NCI-H1436 (cell line): ENCODE measurements at regions not wholly inside any gene's neighbourhood (a gene's known extent, or its start where the extent isn't known, plus 50 kb on each side); places are given as distances from the start of the nearest gene placed in this dataset.
"Not testable (repeated sequence)": the region's sequence is repeated elsewhere in the genome, so short reads cannot be mapped to it uniquely, and the experiment has no call there.

Experiments
- DNase-seq: peaks from one replicate; lab custom pipeline; 2025; lab: John Stamatoyannopoulos, UW

DNA sequence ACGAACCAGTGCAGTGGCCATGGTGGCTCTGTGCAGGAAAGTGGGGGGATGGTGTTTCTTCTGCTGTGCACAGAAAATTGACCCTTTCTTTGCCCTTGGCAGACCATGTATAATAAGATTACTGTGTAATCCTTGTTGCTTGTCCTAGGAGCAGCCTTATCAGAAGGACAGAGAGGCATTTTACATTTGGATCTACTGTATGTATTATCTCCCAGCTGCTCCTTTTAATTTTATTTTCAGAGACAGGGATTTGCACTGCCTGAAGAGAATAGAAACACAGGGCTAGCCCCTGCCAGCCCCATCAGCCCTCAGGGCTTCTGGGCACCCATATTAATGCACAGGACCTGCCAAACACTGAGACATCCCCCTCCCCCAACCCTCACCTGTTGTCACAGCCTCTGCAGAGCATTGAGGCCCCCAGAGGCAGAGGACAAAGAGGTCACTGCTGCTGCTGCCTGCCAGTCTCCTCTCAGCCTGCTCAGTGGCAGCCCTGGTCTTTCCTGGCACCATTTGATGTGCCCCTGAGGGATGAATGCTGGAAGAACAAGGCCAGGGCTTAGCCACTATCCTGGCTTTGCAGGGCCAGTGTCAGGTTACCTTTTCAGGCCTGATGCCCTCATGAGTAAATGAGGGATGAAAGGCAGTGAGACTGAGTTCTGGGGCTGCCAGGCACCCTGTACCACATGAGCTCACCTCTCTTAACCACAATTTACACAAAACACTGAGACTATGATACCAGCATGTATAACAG lies 533.4 kb downstream of the NTRK3 start:
- no peak for DNase-seq

DNA sequence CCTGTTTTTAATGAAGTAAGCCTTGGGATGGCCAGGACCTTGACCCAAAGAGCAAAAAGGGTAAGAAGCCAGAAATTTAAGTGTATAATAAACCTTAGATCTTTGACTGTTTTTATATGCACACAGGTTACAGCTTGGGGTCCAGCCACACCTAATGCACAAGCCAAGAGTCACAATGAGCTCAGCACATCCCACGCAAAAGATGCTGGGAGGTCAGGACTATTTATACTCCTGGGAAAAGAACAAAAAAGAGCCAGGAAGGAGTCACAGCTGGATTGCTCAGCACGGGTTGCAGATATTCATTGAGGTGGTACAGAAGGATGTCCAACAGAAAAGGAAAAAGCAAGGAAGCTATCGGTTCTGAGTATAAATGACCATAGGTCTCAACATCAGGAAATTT lies 536.3 kb downstream of the NTRK3 start:
- DNase-seq = no peak

DNA sequence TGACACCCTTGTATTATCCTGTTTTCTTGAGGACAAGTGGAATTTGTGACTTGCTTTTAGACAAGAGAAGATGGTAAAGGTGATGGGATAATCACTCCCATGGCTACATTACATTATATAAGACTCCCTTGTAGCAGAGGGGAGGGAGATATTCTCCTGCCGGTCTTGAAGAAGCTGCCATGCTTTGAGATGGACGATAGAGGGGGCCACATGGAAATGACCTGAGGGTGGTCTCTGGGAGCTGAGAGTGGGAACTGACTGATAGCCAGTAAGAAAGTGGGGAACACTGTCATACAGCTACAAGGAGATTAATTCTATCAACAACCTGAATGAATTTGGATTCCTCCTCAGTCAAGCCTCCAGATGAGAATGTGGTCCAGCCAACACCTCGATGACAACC lies 540.1 kb downstream of the NTRK3 start:
- DNase-seq = no peak

DNA sequence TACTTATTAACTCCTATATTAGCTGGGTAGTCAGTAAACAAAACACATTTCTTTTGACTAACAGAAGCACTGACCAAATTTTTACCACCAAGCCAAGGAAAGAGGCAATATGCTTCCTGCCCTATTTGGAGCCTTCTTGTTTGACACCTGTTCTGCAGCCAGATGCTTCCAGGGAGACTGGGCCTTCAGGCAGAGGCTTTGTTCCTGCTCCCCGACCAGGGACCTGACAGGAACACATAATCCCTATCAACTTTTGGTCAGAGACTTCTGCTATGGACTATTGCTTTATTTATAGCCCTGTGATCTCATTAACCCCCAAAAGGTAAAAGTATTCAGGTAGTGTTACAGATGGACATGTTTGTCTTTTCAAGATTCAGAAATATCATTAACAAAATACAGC lies 541.3 kb downstream of the NTRK3 start:
- DNase-seq = no peak

DNA sequence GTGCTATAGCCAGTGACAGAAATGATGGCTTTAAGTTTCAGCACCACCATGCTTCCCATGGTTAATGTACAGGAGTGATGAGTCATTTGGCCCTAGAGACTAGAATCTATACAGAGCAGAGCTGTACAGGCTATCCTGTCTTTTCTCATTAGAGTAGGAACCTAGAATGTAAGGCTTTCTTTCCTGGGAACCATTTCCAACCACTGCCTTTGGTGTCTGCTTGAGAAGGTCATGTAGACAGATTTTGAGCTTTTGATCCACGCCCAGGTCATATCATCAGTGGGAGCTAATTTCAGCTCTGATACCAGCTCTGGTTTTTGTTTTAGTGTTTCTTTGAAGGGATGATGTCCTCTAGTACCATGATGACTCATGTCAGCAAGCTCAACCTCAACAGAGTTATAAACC lies 543.1 kb downstream of the NTRK3 start:
- no peak for DNase-seq

DNA sequence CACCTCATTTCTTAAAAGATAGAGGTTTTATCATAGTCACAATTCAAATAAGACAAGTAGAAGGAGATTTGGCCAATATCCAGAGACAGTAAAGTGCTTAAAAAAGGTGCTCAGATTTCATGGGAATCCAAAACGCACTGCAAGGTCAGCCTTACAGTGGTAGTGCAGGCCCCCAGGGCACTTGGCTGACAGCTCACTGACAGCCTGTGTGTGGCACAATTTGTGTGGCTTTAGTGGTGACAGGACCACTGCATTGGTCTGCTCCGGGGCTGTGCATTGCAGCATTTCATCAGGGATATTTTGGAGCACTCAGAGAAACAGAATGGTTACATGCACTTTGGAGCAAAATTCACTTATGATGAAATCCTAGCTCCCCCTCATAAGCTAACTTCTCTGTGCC lies 544.3 kb downstream of the NTRK3 start:
- DNase-seq = no peak

DNA sequence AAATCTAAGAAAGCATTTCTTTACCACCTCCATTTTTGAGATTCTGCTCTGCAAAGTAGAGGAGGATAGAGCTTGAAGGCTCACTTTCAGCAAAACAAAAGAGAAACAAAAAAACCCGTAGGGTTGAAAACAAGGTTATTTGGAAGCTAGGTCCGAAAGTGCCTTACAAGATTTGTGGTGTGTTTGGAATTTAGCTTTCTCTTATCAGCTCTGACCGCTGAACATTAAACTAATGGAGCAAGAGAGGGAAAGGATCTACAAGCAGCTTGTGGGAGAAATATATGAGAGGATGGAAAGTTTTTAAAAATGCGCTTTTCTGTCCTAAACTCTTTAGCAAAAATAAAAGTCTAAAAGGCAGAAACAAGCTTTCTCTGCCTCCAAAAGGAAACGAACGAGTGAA lies 545.5 kb downstream of the NTRK3 start:
- DNase-seq = no peak

DNA sequence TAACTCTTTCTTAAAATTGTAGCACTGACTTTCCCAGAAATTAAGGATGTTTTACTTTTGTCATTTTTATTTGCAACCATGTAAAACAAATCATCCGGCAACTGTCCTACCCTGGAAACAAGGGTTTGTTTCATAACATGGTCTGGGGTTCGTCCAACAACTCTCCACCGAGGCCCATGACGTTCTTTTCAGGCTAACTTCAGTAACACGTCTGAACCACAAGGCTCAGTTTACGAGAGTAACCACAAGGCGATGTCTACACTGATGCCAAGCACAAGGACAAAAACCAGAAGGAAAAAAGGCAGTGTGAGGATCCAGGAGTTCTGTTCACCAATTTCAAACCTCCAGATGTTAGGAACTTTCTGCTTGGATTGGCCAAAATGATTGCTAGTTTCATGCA lies 546.1 kb downstream of the NTRK3 start:
- DNase-seq = no peak

DNA sequence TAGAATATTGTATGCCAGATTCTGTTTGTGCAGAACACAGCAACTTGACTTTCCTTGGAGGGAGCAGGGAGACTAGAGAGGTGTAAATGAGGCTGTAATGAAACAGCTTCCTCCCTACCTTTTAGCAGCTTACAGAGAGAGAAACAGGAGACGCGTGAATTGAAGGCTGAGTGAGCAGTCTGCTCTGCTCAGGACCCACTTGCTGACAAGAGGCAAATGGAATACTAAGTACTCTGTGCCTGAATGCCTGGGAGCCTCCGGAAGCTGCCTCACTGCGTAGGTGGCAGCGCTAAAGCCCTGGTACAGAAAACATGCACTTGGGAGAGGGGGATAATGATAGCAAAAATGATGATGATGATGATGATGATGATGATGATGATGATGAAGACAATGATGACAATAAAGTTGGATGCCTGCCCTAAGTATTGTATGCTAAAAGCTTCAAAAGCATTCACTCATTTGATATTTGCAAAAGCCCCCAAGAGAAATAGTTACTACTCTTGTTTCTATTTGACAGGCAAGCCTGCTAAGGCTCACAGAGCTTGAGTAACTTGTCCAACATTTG lies 548.9 kb downstream of the NTRK3 start:
- no peak for DNase-seq

DNA sequence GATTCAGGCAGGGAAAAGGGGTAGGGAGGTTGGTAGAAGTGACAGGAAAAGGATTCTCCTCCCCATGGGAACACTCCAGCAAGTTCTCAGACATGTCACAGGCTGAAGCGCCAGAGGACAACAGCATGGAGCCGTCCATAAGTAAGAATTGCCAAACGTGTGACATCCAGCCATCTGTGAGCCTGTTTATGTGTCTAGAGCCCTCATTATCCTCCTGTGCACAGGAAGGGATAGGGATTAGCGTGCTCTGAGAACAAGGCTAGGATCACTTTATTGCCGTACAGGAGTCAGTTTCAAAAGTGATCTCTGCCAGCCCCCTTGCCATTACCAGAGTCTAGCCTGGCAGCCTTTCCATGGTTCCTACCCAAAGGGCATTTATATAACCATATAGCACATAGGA lies 549.5 kb downstream of the NTRK3 start:
- DNase-seq = no peak

DNA sequence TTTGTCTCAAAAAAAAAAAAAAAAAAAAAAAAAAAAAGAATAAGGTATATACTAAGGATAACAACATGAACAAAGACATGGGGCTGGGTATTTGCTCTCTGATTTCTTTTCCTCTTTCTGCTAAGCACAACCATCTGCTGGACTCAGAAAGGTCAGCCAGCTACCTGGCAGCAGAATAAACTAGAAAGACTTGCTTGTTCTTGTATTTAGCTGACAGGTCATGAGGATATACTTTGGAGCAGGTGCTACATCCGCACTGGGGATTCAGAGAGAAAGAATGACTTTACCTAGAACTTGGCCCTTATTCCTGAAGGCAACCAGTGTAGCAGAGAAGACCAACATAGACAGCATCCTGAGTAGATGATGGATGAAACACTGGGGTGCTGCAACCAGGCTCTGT lies 550.5 kb downstream of the NTRK3 start:
- DNase-seq = no peak

DNA sequence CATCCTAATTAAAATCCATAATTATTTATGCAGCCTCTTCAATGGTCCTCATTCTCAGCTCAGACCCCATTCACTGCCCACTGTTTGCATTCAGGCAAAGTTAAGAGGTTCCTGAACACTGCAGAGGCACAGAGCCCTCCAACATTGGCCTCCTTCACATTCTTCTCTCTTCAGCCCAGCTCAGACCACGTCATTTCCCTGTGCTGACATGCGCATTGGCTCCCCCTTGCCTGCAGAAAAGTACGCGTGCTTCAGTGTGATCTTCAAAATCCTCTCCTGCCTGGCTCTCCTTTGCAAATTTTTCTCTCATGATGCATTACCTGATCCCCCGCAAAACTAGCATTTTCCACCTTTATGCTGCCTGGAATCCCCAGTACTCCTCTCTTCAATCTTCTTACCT lies 552.3 kb downstream of the NTRK3 start:
- no peak for DNase-seq

DNA sequence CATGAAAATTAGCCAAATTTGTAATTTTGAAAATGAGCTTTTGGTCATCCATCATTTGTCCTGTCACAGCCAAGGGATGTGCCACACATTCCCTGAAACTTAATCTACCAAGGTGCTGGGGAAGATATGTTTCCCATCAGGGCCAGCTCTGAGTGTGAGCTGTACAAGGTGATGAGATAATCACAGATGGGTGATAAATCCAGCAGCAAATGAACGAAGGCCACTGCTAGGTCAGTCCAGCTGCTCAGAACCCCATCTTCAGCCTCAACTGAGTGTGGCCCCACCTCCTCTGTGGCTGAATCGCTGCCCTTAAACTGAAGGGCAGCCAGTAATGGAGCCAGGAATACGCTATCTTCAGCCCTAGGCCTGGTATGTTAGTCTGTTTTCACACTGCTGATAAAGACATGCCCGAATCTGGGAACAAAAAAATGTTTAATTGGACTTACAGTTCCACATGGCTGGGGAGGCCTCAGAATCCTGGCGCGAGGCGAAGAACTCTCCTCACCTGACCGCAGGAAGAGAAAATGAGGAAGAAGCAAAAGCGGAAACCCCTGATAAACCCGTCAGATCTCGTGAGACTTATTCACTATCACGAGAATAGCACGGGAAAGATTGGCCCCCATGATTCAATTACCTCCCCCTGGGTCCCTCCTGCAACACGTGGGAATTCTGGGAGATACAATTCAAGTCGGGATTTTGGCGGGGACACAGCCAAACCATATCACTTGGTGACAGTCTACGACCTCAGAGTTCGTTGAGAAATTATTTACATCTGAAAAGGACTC lies 553.0 kb downstream of the NTRK3 start:
- no peak for DNase-seq

DNA sequence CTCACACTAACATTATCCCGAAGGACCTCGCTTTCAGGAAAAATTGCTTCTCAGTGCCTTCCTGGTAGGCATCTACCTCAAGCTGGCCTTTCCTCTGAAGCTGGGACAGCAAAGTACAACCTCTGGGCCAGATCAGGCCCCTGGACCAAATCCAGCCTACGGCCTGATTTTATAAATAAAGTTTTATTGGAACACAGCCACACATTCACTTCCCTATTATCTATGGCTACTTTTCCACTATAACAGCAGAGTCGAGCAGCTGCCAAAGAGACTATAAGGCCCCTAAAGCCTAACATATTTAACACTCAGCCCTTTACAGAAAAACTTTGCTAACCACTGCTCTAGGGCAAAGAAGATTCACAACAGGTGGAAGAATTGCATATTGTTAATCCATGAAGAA lies 554.3 kb downstream of the NTRK3 start:
- DNase-seq = no peak

DNA sequence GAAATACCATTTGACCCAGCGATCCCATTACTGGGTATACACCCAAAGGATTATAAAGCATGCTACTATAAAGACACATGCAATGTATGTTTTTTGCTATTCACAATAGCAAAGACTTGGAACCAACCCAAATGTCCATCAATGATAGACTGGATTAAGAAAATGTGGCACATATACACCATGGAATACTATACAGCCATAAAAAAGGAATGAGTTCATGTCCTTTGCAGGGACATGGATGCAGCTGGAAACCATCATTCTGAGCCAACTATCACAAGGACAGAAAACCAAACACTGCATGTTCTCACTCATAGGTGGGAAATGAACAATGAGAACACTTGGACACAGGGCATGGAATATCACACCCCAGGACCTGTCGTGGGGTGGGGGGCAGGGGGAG lies 558.1 kb downstream of the NTRK3 start:
- not testable (repeated sequence) for DNase-seq

DNA sequence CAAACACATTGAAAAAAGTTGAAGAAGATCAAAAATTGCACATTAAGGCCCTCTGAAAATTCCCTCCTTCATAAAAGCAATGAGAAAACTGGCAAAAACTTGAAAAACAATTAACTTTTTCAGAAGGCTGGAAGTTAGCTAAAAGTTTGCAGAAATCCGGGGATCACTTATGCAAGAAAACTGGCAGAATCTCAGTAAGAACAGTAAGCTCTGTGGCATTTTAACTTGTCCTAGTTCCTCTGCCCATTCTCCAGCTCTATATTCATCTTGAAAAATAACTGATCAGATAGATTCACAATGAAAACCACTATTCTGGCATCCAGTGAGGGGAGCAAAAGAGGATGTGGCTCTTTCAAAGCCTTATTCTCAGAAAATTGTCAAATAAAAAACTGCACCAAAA lies 566.8 kb downstream of the NTRK3 start:
- no peak for DNase-seq

DNA sequence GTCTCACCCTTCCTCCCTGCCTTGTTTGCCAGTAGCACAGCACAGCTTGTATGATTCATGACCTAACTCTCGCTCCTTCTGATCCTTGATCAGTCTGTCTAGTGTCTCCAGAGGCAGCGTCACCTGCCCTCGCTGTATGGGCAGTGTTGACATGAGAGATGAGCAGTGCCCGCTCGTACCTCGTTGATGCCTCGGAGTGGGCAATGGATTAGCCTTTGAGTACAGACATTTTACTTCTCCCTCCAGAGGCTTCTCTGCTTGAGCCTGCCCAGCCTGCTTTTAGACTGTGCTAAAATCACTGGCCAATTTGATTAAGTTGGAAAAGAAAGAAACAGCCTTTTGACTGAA lies 569.0 kb downstream of the NTRK3 start:
- no peak for DNase-seq

DNA sequence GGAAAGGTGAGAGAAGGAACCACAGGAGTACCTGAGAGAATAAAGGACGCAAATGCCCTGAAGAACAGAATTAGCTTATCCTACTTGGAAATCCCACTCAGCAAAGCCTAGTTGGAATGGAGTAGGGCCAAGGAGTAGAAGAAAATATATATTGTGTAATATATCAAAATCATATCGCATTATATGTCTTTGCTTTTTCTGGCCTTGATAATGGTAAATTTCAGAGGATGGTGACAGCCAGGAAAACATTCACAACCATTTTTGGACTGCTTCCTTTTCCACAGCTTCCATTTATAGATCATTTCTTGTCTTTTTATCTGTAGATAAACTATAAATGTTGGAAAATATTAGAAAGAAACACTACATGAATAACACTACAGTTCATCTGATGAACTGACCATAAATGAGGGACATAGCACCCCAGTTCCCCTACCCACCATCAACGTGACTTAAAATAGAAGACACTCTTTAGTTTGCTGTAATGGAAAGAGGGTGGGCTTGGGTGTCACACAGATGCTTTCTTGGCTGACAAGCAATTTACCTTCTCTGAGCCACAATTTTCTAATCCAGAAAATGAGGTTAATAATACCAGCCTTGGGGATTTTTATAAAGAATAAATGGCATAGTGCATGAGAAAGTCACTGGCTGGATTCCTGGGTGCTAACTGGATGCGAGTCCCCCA lies 569.6 kb downstream of the NTRK3 start:
- DNase-seq = no peak

DNA sequence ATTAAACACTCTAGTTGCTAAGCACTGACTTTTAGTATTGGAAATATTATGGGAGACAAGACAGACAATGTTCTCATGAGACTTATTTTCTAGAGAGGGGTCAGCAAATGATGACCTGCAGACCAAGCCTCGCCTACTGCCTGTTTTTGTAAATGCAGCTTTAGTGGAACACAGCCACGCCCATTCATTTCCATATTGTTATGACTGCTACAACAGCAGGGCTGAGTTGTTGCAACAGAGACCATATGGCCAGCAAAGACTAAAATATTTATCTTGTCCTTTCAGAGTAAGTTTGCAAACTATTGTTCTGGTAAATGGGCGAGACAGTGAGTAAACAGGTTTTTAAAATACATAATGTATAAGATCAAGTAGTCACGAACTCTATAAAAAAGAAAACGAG lies 570.2 kb downstream of the NTRK3 start:
- DNase-seq = no peak

DNA sequence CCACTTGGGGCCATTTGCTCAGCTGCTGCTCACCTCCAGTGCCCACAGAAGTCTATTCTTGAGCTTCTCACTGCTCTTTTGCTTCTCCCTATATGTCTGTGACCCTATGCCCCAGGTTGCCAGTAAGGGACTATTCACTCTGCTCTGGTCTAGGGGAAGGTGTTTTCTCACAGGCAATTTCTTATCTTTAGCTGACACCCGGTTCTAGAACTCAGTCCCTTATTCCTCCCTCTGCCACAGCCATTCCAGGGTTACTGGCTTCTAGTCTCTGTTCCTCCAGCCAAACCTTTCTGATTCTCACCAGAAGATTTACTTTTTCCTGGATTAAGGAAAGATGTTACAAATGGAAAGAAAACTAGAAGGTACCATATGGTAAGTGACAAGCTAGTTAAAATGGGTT lies 574.0 kb downstream of the NTRK3 start:
- no peak for DNase-seq

DNA sequence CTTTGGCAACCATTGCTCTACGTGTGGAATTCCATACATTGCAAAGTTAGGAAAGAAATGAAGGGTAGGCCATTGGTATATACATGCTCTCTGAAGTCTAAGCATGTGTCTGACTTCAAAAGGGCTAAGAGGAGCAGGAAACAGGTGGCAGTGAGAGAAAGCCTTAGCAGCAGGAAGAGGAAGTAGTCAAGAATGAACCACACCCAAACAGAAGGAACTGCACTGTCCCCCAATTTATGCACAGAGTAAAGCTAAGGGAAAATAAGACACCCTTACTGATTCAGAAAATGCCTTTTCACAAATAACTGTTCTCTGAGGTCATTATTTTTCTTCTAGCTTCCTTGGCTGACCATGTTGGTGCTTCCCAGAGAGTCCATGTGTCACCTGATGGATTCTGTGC lies 575.4 kb downstream of the NTRK3 start:
- DNase-seq = no peak

DNA sequence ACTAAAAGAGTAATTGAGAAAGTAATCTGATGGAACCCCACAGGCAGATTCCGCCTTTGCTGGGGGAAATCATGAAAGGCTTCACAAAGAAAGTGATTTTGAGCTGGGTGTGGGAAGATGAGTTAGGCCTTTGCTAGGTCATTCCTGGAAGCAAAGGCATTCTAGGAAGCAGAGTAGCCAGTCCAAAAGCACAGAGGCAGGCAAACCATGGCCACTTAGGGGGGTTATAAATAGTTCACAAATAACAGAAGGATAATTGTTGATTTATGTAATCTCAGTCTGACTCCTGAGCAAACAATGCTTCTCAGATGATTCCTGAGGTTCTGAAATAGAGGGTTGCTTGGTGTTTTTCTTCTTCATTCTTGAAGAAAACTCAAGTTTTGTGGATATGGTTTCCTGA lies 576.3 kb downstream of the NTRK3 start:
- no peak for DNase-seq

DNA sequence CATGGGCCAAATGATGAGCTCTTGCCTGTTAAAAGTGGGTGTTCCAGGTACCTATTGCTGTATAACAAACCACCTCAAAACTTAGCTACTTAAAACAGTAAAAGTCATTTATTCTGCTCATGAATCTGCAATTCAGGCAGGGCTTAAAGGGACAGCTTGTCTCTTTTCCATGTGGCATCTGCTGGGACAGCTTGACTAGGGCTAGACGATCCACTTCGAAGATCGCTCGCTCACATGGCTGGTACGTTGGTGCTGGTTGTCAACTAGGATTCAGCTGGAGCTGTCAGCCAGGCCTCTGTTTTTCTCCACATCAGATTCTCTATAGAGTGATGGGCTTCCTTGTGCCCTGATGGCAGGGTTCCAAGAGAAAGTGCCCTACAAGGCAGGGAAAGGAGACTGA lies 581.3 kb downstream of the NTRK3 start:
- DNase-seq = no peak
